GM10266 (cell line): ENCODE measurements at regions not wholly inside any gene's neighbourhood (a gene's known extent, or its start where the extent isn't known, plus 50 kb on each side); places are given as distances from the start of the nearest gene placed in this dataset.
"Not testable (repeated sequence)": the region's sequence is repeated elsewhere in the genome, so short reads cannot be mapped to it uniquely, and the experiment has no call there.

Source experiments
- DNase-seq: peaks from one replicate; pipeline ENCODE4 v3.0.0; 2012; ENCODE audit errors: extremely low spot score
- TF ChIP-seq, protein P1 (sequence below): IDR thresholded peaks from 2 replicates; pipeline ENCODE4 v1.5.1; 2012; ENCODE audit warnings: mild to moderate bottlenecking, low read depth; ENCODE audit not compliant: control insufficient read depth, insufficient read depth; ENCODE audit errors: missing control alignments

DNA sequence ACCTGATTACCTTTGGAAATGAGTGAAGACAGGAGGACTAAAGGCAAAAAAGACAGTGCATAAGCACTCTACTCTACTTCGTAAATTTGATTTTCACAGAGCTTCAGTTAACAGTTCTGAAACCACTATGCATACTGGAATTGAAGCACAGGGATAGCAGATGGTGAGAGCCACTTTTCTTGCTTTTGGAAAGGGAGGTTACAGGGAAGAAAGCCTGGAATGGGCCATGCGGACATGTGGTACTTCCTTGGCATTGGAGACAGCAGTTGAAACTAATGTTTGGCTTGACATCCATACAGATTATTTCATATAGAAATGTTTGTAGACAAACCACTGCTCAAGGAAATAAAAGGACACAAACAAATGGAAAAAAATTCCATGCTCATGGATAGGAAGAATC lies 585.6 kb upstream of the RAB6C start:
- TF ChIP-seq, protein P1, sequence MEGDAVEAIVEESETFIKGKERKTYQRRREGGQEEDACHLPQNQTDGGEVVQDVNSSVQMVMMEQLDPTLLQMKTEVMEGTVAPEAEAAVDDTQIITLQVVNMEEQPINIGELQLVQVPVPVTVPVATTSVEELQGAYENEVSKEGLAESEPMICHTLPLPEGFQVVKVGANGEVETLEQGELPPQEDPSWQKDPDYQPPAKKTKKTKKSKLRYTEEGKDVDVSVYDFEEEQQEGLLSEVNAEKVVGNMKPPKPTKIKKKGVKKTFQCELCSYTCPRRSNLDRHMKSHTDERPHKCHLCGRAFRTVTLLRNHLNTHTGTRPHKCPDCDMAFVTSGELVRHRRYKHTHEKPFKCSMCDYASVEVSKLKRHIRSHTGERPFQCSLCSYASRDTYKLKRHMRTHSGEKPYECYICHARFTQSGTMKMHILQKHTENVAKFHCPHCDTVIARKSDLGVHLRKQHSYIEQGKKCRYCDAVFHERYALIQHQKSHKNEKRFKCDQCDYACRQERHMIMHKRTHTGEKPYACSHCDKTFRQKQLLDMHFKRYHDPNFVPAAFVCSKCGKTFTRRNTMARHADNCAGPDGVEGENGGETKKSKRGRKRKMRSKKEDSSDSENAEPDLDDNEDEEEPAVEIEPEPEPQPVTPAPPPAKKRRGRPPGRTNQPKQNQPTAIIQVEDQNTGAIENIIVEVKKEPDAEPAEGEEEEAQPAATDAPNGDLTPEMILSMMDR, result no peak
- DNase-seq, result no peak

- peak; percentile 36 for DNase-seq
- TF ChIP-seq, protein P1, result peak; percentile 73
Observed at GRCh38 chr2:129396980-129397599, 582.4 kb upstream of the RAB6C start.

DNA sequence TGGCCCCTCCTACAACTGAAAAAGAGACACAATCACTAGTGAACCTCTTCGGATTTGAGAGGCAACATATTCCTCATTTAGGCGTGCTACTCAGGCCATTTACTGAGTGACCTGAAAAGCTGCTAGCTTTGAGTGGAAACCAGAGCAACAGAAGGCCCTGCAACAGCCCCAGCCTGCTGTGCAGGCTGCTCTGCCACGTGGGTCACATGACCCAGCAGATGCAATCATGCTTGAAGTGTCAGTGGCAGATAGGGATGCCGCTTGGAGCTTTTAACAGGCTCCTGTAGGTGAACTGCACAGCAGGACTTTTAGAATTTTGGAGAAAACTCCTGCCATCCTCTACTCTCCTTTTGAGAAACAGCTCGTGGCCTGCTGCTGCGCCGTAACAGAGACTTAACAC lies 578.6 kb upstream of the RAB6C start:
- no peak for DNase-seq
- TF ChIP-seq, protein P1, result no peak

DNA sequence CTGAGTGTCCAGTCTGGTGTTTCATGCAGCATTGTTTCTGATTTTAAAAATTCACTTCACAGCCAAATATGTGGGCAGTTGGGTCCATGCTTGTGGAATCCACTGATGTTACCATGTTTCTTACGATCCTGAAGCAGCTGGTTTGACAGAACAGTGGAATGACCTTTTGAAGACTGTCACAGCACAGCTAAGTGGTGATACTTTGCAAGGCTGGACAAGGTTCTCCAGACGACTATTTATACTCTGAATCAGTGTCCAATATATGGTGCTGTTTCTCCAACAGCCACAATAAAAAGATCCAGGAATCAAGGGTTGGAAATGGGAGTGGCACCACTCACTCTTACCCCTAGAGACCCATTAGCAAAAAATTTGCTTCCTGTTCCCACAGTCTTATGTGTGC lies 577.4 kb upstream of the RAB6C start:
- TF ChIP-seq, protein P1, result no peak
- DNase-seq, result no peak

GRCh38 chr2:129404000-129404685 lies 575.3 kb upstream of the RAB6C start:
- TF ChIP-seq, protein P1, result no peak
- no peak for DNase-seq

GRCh38 chr2:129408570-129408969 lies 570.9 kb upstream of the RAB6C start:
- DNase-seq, result no peak
- TF ChIP-seq, protein P1, result no peak

- DNase-seq, result not testable (repeated sequence)
Observed at GRCh38 chr2:129417041-129417440, 562.4 kb upstream of the RAB6C start.
